NOMO-1 (cell line): ENCODE measurements at regions not wholly inside any gene's neighbourhood (a gene's known extent, or its start where the extent isn't known, plus 50 kb on each side); places are given as distances from the start of the nearest gene placed in this dataset.
"Not testable (repeated sequence)": the region's sequence is repeated elsewhere in the genome, so short reads cannot be mapped to it uniquely, and the experiment has no call there.

Experiments
- DNase-seq, 2 experiments: peaks; one replicate each; lab custom pipeline; 2025; ENCODE audit not compliant: unreplicated experiment in 2 of 2; lab: John Stamatoyannopoulos, UW

DNA sequence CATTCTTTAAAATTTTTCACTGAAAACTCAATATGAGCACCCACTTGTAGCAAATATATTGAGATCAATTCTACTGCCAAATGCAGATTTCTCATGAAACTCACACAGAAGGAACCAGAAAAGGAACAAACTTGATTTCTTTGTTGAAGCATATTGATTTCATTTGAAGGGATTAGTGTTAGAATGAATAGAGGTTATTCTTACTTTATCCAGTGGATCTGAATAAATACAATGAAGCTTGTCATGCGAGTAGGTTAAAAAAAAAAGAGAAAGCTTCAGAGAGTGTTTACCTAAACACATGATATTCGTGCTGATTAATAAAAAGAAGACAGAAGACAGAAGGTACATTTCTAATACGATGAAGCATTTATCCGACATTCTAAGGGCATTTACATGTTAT lies 226.7 kb upstream of the ZSWIM2 start:
- DNase-seq: no peak

DNA sequence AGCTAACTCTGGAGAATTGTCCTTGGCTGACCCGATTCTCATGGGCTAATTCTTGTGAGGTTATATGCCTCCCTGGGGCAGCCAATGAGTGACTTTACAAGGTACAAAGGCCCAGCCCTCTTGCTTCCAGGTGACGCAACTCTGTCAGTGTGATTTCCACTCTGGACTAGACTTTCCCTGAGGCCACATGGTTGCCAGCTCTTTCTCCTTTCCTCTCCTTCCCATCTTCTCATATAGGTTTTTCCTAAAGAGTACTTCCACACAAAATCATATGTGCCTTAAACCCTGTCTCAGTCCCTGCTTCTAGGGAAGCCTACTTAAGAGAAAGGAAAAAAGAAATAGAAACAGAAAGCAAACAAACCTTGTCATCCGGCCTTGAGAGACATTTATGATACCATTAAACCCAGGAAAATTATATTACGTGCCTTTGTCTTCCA lies 226.2 kb upstream of the ZSWIM2 start:
- DNase-seq: no peak

DNA sequence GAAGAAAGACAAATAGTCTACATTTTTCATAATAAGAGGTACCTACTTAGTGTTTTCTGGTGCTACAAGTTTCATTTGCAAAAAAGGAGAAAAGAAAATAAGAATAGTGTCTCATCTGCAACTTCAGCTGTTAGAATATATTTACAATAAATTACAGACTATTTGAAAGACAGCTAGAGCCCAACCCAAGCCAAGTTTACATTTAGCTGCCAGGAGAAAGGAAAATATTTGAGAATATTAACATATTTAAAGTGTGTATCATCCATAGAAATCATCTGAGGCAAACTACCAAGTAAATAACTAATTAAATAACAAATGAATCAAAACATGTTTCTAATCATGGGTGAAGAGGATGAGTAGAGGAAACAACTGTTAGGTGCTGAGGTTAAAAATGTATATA lies 209.2 kb upstream of the ZSWIM2 start:
- DNase-seq: no peak

DNA sequence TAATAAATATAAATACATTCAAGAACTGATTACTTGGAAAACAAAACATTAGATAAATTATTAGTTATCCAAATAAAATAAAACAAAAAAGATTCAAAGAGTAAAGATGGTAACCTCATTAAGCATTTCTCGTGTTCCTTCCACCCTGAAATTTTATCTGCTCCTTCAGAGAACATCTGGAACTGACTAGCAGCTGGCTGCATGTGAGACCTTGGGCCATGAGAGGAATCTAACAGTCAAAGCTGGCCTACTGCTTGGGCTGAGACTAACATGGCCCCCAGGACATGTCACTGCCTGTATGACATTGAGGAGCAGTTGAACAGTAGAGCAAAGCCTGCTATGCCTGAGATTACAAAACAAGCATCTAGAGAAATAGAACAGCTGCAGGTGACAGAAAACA lies 208.5 kb upstream of the ZSWIM2 start:
- DNase-seq: no peak

DNA sequence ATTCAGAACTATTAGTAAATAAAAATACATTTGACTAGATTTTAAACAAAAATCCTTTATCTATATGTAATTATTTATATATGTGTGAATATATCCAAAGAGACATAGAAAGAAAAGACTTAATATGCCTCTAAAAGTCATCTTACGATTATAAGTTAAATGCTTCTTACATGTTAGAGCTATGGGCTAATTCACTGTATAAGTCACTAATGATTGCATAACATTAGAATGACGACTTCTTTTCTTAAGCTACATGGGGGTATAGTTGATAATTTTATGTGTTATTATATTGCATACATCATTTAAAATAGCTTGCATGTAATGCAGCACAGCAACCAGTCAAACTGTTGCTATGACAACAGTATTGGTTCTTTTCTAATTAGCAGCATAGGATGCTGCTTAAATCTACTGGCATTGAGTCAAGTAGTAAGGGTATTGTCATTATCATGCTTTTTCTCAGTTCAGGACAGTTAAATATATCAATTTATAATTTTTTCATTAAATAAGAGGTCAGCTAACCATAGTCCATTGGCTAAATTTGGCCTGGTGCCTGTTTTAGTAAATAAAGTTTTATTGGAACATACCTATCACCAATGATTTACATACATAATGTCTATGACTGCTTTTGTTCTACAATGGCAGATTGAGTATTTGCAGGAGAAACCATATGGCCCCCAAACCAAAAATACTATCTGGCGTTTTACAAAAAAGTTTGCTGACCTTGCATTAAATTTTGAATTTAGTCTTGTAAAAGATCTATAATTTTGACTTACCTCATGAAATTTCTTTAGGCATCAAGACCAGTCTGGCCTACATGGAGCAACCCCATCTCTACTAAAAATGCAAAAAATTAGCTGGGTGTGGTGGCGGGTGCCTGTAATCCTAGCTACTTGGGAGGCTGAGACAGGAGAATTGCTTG lies 207.7 kb upstream of the ZSWIM2 start:
- no peak for DNase-seq

DNA sequence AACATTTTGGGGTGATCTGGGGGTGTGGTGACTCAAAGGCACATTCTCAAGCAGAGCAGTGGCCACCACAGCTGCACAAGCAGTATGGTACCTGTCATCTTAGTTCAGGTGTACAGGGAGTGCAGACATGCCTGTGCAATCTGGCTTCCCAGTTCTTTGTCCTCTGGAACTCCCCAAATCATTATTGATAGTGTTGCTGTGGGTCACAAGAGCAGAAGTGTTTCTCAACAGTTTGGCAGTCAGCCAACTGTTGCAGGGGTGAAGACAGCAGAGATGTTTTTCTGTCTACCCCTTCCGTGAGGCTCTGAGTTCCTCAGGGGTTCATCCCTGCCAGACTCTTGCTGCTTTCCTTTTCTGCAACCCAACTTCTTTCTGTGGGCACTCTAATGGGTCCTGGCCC lies 206.5 kb upstream of the ZSWIM2 start:
- DNase-seq: no peak

DNA sequence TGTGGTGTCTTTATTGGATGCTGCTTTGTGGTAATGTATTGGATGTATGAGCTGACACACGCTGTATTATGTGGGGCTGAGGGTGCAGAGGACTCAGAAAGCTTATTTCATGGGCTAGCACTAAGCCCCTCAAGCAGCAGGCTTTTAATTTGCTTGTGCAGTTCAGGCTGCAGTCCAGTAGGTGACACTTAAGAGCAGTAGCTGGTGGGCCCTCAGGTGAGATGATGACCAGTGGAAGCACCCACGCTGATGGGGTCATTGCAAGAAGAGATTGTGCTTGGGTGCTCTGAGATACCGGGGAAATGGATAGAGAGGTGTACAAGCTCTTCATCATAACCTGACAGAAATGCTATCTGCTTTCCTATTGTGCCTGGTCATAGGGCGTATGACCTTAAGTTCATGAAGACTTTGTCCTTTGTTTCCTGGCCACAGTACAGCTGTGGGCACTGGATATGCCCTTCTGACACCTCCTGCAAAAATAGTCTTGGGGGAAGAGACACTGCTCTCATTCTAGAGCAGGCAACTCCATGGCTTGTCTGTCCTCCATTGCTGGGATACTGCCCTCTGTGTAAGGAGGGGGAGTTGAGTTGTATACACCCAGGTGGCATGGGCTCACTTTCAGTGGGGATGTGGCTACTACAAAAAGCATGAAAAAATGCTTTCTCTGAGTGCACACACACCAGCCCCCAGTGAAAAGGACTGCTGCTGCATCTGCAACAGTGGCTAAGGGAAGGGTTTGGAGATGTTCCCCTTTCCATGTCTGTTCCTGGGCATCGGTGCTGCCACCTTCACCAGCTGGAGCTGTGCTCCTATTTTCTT lies 205.7 kb upstream of the ZSWIM2 start:
- DNase-seq: no peak

DNA sequence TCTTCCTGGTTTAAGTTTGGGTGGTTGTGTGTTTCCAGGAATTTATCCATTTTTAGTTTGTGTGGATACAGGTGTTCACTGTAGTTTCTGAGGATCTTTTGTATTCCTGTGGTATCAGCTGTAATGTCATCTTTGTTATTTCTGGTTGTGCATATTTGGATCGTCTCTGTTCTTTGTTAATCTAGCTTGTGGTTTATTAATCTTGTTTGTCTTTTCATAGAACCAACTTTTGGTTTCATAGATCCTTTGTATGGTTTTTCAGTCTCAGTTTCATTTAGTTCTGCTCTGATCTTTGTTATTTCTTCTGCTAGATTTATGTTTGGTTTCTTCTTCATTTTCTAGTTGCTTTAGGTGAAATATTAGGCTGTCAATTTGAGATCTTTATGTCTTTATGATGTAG lies 202.4 kb upstream of the ZSWIM2 start:
- no peak for DNase-seq

DNA sequence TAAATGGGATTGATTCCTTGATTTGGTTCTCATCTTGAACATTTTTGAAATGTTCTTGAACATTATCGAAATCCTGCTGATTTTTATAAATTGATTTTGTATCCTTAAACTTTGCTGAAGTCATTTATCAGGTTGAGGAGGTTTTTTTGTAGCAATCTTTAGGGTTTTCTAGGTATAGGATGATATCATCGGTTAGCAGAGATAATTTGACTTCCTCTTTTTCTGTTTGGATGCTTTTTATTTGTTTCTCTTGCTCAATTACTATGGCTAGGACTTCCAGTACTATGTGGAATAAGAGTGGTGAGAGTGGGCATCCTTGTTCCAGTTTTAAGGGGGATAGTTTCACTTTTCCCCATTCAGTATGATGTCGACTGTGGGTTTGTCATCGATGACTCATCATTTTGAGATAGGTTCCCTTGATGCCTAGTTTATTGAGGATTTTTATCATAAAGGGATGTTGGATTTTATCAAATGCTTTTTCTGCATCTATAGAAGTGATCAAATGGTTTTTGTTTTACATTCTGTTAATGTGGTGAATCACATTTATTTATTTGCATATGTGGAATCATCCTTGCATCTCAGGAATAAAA lies 201.5 kb upstream of the ZSWIM2 start:
- no peak for DNase-seq

DNA sequence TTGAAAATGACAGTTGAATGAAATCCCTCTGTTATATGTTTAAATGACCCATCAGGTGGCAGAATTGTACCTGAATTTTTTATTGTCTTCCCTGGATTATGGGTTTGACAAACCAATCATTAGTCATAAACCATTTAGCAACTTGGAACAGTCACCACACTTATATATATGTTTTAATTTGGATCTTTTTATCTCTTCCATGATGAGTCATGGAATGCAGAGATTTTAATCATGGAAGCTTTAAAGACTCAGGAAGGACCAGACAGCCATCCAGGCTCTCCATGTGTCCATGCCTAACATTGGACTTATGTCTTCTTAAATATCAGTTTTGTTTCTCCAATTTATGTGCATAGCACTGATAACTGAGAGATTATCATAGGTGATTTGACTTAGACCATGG lies 188.3 kb upstream of the ZSWIM2 start:
- no peak for DNase-seq

DNA sequence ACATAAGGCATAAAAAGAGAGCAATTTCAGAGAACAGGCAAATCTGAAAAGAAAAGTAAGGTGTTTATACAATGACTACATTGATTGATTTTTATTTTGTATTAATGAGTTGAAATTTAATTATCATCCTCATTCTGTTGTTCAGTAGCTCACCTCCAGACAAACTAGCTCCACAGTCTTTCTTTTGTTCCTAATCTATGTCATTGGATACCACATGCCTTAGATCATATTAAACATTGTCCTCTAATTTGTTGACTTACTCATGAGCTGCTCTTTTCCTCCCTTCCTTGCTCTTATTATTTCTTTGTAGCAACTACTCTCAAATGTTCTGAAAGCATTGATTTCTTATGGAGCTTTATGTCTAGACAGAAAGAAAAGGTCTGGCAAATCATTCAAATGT lies 185.5 kb upstream of the ZSWIM2 start:
- no peak for DNase-seq

DNA sequence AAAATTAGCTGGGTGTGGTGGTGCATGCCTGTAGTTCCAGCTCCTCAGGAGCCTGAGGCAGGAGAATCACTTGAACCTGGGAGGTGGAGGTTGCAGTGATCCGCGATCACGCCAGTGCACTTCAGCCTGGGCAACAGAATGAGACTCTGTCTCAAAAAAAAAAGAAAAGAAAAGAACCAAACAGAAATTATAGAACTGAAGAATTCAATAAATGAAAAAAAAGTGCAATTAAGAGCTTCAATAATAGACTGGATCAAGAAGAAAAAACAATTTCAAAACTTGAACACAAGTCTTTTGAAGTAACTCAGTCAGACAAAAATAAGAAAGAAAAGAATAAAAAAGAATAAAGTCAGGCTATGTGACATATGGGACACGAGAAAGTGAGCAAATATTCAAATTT lies 175.8 kb upstream of the ZSWIM2 start:
- DNase-seq: no peak

DNA sequence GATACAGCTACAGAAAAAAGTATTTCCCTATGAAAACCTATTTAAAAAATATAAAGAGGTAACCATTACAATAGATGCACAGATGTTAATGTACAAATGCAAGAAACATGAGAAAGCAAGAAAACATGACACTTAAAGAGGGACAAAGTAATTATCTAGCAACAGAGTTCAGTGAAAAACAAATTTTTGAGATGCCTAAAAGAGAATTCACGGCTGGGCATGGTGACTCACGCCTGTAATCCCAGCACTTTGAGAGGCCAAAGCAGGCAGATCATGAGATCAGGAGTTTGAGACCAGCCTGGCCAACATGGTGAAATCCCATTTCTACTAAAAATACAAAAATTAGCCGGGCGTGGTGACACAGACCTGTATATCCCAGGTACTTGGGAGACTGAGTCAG lies 175.0 kb upstream of the ZSWIM2 start:
- DNase-seq: not testable (repeated sequence)

DNA sequence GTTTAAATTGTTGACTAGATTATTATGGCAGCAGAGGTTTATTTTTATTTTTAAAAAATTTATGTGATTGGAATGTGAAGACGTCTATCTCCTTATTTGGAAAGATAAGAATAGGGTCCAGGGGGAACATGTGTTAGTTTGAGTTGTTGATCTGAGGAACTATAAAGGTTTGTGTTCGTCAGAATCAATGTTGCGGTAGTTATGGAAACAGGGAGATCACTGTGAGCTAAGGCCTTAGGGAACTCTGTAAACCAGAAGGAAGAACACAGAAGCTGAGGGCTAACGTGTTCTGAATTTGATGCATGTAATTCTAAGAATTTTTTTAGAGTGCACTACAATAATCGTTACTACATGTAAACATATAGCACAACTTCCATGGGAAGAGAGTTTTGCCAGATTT lies 168.5 kb upstream of the ZSWIM2 start:
- no peak for DNase-seq

DNA sequence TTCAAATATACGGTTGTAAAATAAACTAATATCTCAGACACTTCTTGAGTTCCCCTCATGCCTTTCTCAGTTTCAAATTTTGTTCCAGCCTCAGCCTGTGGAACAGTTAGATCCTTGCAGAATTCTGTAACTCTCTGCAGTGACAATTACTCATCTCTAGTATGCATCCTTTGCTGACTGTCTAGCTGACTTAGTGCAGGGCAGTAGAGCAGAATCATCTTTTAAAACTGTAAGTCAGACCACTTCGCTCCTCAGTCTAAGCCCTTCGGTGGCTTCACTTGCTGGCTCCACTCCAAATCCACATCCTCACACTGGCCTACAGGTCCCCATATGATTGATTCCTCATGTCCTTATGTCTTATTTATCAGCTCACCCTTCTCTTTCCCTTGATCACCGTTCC lies 164.1 kb upstream of the ZSWIM2 start:
- DNase-seq: no peak

DNA sequence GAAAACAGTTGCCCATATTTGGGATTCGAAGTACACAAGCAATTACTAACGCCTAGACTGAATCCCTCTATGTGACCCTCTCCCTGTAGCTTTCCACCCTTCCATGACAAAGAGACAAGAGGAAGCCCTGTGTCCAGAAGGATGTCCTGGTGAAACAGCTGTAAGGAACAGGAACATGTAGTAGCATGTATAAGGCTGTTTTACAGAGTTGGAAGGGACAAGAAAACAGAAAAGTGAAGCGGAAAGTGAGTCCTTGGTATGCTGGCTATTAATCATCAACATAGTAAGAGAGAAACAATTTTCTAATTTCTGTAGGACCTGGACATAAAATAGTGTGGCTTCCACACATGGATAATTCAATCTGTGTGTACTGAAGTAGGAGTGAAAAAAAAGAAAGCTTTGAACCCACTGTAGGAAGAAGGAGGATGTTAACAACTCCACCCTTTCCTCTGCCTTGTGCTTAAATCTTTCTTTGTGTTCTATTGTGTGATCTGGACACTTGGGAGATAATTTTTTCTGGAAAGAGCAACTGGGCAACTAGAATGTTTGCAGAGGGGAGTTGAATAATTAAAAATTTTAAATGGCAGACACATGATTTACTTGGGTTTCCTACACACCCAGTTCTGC lies 162.3 kb upstream of the ZSWIM2 start:
- no peak for DNase-seq

DNA sequence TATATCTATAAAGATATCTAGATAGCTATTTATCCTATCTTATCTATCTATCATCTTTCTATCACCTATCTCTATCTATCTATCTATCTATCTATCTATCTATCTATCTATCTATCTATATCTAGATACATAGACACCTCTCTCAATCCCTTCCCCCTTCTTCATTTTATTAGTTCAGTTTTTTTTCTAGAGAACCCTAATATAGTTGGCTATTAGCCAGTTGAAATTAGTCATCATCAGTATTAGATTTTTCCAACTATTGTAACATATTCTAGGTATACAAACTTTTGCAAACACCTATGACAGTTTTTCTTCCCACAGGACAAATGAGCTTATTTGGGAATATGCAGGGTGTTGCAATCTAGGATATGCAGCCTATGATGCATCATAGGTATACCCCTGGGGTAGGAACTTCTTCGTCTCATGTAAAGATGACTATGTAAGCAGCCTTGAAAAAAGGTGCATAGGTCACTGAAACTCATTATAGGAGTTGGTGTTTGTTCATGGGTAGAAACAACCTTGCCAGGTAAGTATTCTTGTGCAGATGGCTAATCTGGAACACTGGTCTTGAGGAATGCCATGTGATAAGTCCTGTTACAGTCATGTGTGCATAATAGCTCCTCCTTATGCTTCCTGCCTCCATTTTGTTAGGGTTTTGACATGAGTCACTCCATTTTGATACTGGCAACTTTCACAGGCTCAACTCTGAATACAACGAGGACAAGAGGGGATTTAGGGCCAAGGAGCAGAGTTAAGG lies 160.7 kb upstream of the ZSWIM2 start:
- DNase-seq: no peak

DNA sequence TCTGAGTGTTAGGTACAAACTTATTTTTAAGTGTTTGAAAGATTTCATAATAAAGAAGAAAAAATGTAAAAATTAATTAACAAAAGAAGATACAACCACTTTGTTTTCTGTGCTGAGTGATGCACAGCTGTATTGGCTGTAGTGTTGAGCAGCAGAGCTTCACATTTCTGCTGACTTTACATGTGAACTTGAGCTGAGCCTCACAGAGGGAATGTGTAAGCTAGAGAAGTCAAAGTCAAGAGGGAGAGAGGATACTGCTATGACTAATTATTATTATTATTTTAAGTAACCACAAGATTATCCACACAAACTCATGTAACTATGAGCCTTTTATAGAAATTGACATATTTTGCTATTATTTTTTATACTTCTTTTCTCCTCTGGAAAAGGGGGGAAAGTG lies 159.1 kb upstream of the ZSWIM2 start:
- DNase-seq: no peak

DNA sequence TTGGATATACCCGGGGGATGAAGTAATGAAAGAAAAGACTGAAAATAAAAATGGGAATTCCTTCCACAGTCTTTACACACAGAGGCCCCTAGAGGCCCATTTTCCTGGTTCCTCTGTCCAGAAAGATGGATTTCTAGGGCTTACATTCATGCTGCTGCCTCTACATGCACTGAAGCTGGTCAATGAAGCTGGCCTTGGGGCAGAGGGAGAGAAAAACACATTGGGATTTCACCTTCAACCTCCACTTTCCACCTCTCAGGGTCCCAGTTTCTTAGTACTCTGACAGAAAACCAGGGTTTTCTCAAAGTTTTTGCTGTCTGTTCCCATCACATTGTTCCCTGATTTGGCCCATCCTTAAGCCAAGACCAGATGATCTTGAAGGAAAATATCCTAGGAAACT lies 154.6 kb upstream of the ZSWIM2 start:
- no peak for DNase-seq

DNA sequence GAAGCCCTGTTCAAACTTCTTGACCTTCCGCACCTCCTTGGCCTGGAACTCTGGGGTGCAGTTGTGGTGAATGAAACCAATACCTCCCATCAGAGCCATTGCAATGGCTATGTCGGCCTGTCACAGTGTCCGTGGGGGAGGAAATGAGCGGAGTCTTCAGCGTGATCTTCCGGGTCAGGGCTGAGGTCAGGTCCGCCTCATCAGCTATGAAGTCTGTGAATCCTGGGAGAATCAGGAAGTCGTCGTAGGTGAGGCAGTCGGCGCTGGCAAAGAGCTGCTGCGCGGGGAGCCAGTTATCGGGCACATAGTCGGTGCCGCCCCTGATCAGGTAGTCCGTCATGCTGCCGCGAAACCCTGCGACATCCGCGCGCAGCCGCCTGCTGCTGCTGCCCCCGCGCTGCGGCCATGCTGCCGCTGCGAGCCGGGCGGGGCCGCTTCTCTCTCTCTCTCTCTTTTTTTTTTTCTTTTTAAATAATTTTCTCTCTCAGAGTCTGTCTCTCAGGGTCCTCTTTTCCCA lies 154.1 kb upstream of the ZSWIM2 start:
- DNase-seq: no peak
